SU-DHL-6 (cell line): ENCODE measurements at regions not wholly inside any gene's neighbourhood (a gene's known extent, or its start where the extent isn't known, plus 50 kb on each side); places are given as distances from the start of the nearest gene placed in this dataset.

ENCODE experiments used
- H2AFZ ChIP-seq: fragments of 200-600 bp; sonication (generic); 2 replicates; pipeline ENCODE4 v1.6.1; 2014; ENCODE audit warnings: low read depth, mild to moderate bottlenecking, moderate library complexity, mixed read lengths, antibody characterized with exemption, low read length; ENCODE audit not compliant: severe bottlenecking
- H3F3A ChIP-seq: fragments of 200-600 bp; shearing (Covaris generic); 2 replicates; pipeline ENCODE4 v1.6.0; 2016; ENCODE audit warnings: antibody characterized with exemption, mild to moderate bottlenecking; ENCODE audit not compliant: insufficient read depth
- H3K27ac ChIP-seq: fragments of 200-600 bp; sonication (generic); 2 replicates; pipeline ENCODE4 v1.5.1; 2016; ENCODE audit warnings: low read depth, mild to moderate bottlenecking, low read length, moderate library complexity, mixed read lengths
- H3K27me3 ChIP-seq: fragments of 200-600 bp; sonication (generic), shearing (Covaris generic); 2 replicates; pipeline ENCODE4 v1.6.0; 2014; ENCODE audit warnings: mild to moderate bottlenecking, low read length
- H3K36me3 ChIP-seq: fragments of 200-600 bp; sonication (generic); 2 replicates; pipeline ENCODE4 v1.6.1; 2014; ENCODE audit warnings: mild to moderate bottlenecking, low read length, mixed read lengths
- H3K4me2 ChIP-seq: fragments of 300-600, 200-600 bp; shearing (Covaris generic), sonication (generic); 2 replicates; pipeline ENCODE4 v1.6.0; 2014; ENCODE audit warnings: low read length, low read depth, mild to moderate bottlenecking; ENCODE audit not compliant: poor library complexity, severe bottlenecking
- H3K4me3 ChIP-seq: fragments of 200-600 bp; sonication (generic); 2 replicates; pipeline ENCODE4 v1.5.1; 2014; ENCODE audit warnings: antibody characterized with exemption, low read length, mild to moderate bottlenecking, mixed read lengths; ENCODE audit not compliant: insufficient read depth, poor library complexity, severe bottlenecking
- H3K79me2 ChIP-seq: fragments of 200-600 bp; sonication (generic); 2 replicates; pipeline ENCODE4 v1.6.1; 2014; ENCODE audit warnings: mild to moderate bottlenecking, low read length, moderate library complexity; ENCODE audit not compliant: insufficient read depth
- H3K9ac ChIP-seq: fragments of 200-600 bp; sonication (generic); 2 replicates; pipeline ENCODE4 v1.7.0; 2014; ENCODE audit warnings: mild to moderate bottlenecking, low read length
- H3K9me2 ChIP-seq: fragments of 200-600 bp; sonication (generic); replicated peaks from 2 replicates; pipeline ENCODE4 v1.6.1; 2014; ENCODE audit warnings: low read length; ENCODE audit not compliant: insufficient read depth
- H3K9me3 ChIP-seq: fragments of 200-600 bp; sonication (generic); 2 replicates; pipeline ENCODE4 v1.6.1; 2014; ENCODE audit warnings: low read length, mixed read lengths; ENCODE audit not compliant: insufficient read depth
- H4K20me1 ChIP-seq: fragments of 200-600 bp; sonication (generic); 2 replicates; pipeline ENCODE4 v1.6.1; 2014; ENCODE audit warnings: low read depth, mild to moderate bottlenecking, antibody characterized with exemption, low read length, moderate library complexity, mixed read lengths
- CTCF ChIP-seq: fragments of 200-600 bp; sonication (generic); IDR thresholded peaks from one replicate; pipeline ENCODE4 v1.5.1; 2017; ENCODE audit warnings: antibody characterized with exemption, mild to moderate bottlenecking, low read length, moderate library complexity; ENCODE audit not compliant: insufficient read depth, poor library complexity, severe bottlenecking
- EZH2phosphoT487 ChIP-seq: fragments of 200-600 bp; sonication (generic), shearing (Covaris generic); conservative IDR thresholded peaks from 2 replicates; pipeline ENCODE4 v1.6.1; 2018; ENCODE audit warnings: mild to moderate bottlenecking, antibody characterized with exemption, low read length, moderate library complexity, mixed read lengths

- TF ChIP-seq EZH2phosphoT487: no peak
- TF ChIP-seq CTCF: no peak
- Histone ChIP-seq H3K36me3 (no peaks in the 10 kb centered on the region), H3K9me3 (no peaks in the 10 kb centered on the region), H3K9ac (no peak overlapping the region), H3K4me3 (no peak overlapping the region), H3K27ac (no peak overlapping the region), H3K27me3 (no peaks in the 10 kb centered on the region), H4K20me1 (no peaks in the 10 kb centered on the region), H3K4me2 (no peak overlapping the region), H2AFZ (no peak overlapping the region), H3K9me2 (no peaks in the 10 kb centered on the region), H3K79me2 (no peaks in the 10 kb centered on the region), H3F3A (no peaks in the 10 kb centered on the region)
These were observed 394.1 kb downstream of the ZNF608 start for GRCh38 chr5:124352312-124352711.

- H2AFZ ChIP-seq: no peak overlapping the region
- TF ChIP-seq CTCF: no peak
- no peak for TF ChIP-seq EZH2phosphoT487
- H3K27me3 ChIP-seq: no peaks in the 10 kb centered on the region
- no peaks in the 10 kb centered on the region for H3K79me2 ChIP-seq
- H3K36me3 ChIP-seq: no peaks in the 10 kb centered on the region
- H3K4me3 ChIP-seq: no peak overlapping the region
- H3K27ac ChIP-seq: no peak overlapping the region
- H3K9ac ChIP-seq: no peak overlapping the region
- no peaks in the 10 kb centered on the region for H3K9me3 ChIP-seq
- H3K4me2 ChIP-seq: no peak overlapping the region
- H3K9me2 ChIP-seq: no peaks in the 10 kb centered on the region
- H3F3A ChIP-seq: no peaks in the 10 kb centered on the region
- no peaks in the 10 kb centered on the region for H4K20me1 ChIP-seq
These were observed 396.5 kb downstream of the ZNF608 start for GRCh38 chr5:124349931-124350330.

GRCh38 chr5:124343451-124343867 is 403.0 kb downstream of the ZNF608 start:
- TF ChIP-seq CTCF (no peak), EZH2phosphoT487 (no peak)
- Histone ChIP-seq H3K4me3 (no peak overlapping the region), H3K9ac (no peak overlapping the region), H3K36me3 (no peaks in the 10 kb centered on the region), H4K20me1 (no peaks in the 10 kb centered on the region), H3K9me3 (no peaks in the 10 kb centered on the region), H3K27ac (no peak overlapping the region), H3K4me2 (no peak overlapping the region), H3K9me2 (no peaks in the 10 kb centered on the region), H2AFZ (no peak overlapping the region), H3K79me2 (no peaks in the 10 kb centered on the region), H3F3A (no peaks in the 10 kb centered on the region), H3K27me3 (no peaks in the 10 kb centered on the region)
